ENCODE measurements at regions not wholly inside any gene's neighbourhood (a gene's known extent, or its start where the extent isn't known, plus 50 kb on each side); places are given as distances from the start of the nearest gene placed in this dataset.

DNA sequence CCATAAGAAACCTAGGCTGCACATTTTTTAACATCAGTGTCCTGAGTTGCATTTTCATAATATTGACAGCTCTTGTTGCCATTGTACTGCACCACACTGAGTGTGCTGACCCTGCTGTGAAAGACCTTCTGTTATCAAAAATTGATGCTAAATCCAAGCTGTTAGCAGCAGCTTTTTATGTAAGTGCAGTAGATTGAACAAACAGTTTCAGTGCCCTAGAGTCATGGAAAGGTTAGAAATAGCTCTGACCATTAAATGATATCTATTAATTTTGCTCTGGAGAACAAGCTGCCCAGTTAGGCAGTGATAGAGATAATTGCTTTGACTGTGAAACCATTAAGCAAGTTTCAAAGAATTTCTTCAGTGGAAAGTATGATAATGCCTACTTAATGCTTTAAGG lies 1289.2 kb upstream of the PCDH20 start:
- TF ChIP-seq, protein P1, sequence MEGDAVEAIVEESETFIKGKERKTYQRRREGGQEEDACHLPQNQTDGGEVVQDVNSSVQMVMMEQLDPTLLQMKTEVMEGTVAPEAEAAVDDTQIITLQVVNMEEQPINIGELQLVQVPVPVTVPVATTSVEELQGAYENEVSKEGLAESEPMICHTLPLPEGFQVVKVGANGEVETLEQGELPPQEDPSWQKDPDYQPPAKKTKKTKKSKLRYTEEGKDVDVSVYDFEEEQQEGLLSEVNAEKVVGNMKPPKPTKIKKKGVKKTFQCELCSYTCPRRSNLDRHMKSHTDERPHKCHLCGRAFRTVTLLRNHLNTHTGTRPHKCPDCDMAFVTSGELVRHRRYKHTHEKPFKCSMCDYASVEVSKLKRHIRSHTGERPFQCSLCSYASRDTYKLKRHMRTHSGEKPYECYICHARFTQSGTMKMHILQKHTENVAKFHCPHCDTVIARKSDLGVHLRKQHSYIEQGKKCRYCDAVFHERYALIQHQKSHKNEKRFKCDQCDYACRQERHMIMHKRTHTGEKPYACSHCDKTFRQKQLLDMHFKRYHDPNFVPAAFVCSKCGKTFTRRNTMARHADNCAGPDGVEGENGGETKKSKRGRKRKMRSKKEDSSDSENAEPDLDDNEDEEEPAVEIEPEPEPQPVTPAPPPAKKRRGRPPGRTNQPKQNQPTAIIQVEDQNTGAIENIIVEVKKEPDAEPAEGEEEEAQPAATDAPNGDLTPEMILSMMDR (IDR thresholded peaks at IDR 0.05; ENCODE audit: low read depth, low read length, missing input control), result no peak
- TF ChIP-seq, protein P2, sequence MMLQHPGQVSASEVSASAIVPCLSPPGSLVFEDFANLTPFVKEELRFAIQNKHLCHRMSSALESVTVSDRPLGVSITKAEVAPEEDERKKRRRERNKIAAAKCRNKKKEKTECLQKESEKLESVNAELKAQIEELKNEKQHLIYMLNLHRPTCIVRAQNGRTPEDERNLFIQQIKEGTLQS (IDR thresholded peaks at IDR 0.05), result no peak
- TF ChIP-seq FOXA2 (IDR thresholded peaks at IDR 0.05), result no peak
- TF ChIP-seq, protein P3, sequence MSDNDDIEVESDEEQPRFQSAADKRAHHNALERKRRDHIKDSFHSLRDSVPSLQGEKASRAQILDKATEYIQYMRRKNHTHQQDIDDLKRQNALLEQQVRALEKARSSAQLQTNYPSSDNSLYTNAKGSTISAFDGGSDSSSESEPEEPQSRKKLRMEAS (IDR thresholded peaks at IDR 0.05), result no peak

All from liver (tissue), 3 donors.